HL-60 (cell line): ENCODE measurements at regions not wholly inside any gene's neighbourhood (a gene's known extent, or its start where the extent isn't known, plus 50 kb on each side); places are given as distances from the start of the nearest gene placed in this dataset.

Experiments
- CTCF ChIP-seq: IDR thresholded peaks from one replicate; pipeline ENCODE4 v1.5.1; 2011; ENCODE audit warnings: low read length, control low read depth, inconsistent platforms; ENCODE audit not compliant: insufficient read depth
- GABPA ChIP-seq: IDR thresholded peaks from 2 replicates; pipeline ENCODE4 v1.6.1; 2012; ENCODE audit warnings: low read depth
- POLR2AphosphoS5 ChIP-seq: IDR thresholded peaks from 2 replicates; pipeline ENCODE4 v1.6.1; 2012; ENCODE audit warnings: low read depth
- SPI1 ChIP-seq: IDR thresholded peaks from 2 replicates; pipeline ENCODE4 v1.6.1; 2012; ENCODE audit warnings: low read depth, mild to moderate bottlenecking, borderline replicate concordance

GRCh38 chr14:87696485-87696884 lies 296.5 kb downstream of the GALC start:
- TF ChIP-seq CTCF (no peak), POLR2AphosphoS5 (no peak), SPI1 (no peak), GABPA (no peak)
